ENCODE measurements at regions not wholly inside any gene's neighbourhood (a gene's known extent, or its start where the extent isn't known, plus 50 kb on each side); places are given as distances from the start of the nearest gene placed in this dataset.

GRCh38 chr7:117992635-117993376 lies 119.6 kb upstream of the CTTNBP2 start:
- no peak for TF ChIP-seq CTCF (IDR thresholded peaks at IDR 0.05 in 4 of 5, conservative IDR thresholded peaks at IDR 0.05 in 1 of 5)
- TF ChIP-seq POLR2A (IDR thresholded peaks at IDR 0.05), result no peak
